Omental fat pad (tissue), 3 donors: ENCODE measurements at regions not wholly inside any gene's neighbourhood (a gene's known extent, or its start where the extent isn't known, plus 50 kb on each side); places are given as distances from the start of the nearest gene placed in this dataset.

Experiments used
- ATAC-seq: fragments of 150-250 bp; one replicate; pipeline ENCODE4 v1.9.1; 2016; ENCODE audit warnings: mild to moderate bottlenecking, moderate library complexity; ENCODE audit not compliant: low FRiP score
- DNase-seq: peaks from one replicate; pipeline ENCODE4 v3.0.0-alpha.2; 2019; ENCODE audit warnings: low spot score
- TF ChIP-seq, protein P1 (sequence below), 3 donors: fragments of 450-650 bp; IDR thresholded peaks; one replicate each; pipeline ENCODE4 v1.5.1; 2016 to 2017; ENCODE audit warnings: antibody characterized with exemption in 3 of 3, mild to moderate bottlenecking in 3 of 3, moderate library complexity in 2 of 3

DNA sequence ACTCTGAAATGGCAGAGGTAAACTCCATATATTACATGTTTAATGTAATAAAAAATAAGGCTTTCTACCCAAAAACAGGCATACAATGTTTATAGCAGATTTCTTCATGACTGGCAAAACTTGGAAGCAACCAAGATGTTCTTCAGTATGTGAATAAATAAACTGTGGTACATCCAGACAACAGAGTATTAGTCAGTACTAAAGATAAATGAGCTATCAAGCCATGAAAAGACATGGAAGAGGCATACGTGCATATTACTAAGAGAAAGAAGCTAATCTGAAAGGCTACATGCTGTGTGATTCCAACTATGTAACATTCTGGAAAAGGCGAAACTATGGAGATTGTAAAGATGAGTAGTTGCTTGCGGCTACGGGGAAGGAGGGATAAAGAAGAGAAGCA lies 97.4 kb downstream of the OSR1 start:
- TF ChIP-seq, protein P1, sequence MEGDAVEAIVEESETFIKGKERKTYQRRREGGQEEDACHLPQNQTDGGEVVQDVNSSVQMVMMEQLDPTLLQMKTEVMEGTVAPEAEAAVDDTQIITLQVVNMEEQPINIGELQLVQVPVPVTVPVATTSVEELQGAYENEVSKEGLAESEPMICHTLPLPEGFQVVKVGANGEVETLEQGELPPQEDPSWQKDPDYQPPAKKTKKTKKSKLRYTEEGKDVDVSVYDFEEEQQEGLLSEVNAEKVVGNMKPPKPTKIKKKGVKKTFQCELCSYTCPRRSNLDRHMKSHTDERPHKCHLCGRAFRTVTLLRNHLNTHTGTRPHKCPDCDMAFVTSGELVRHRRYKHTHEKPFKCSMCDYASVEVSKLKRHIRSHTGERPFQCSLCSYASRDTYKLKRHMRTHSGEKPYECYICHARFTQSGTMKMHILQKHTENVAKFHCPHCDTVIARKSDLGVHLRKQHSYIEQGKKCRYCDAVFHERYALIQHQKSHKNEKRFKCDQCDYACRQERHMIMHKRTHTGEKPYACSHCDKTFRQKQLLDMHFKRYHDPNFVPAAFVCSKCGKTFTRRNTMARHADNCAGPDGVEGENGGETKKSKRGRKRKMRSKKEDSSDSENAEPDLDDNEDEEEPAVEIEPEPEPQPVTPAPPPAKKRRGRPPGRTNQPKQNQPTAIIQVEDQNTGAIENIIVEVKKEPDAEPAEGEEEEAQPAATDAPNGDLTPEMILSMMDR (IDR thresholded peaks at IDR 0.05) = no peak
- ATAC-seq (no peak), DNase-seq (no peak)

DNA sequence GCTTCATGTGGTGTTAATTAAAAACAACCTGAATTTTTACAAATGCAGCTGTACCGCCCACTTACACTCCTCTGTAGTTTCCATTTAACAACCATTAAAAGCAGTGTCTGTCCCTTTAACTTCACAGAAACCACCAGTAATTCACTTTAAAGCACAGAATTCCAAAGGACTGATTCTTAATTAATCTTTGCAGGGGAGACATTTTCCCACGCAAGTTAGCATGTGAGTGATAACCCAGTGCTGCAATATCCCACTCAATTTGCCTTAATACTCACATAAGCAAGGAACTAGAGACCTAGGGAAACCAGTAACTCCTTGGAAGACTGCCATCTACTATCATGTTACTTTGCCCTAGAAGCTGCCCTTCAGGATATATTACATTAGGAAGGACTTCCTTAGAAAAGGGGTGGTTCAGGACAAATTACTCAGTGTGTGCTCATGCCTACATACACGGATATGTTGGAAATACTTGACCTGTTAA lies 102.3 kb downstream of the OSR1 start:
- DNase-seq (no peak), ATAC-seq (peak; percentile 92)
- TF ChIP-seq, protein P1 (IDR thresholded peaks at IDR 0.05) = no peak

DNA sequence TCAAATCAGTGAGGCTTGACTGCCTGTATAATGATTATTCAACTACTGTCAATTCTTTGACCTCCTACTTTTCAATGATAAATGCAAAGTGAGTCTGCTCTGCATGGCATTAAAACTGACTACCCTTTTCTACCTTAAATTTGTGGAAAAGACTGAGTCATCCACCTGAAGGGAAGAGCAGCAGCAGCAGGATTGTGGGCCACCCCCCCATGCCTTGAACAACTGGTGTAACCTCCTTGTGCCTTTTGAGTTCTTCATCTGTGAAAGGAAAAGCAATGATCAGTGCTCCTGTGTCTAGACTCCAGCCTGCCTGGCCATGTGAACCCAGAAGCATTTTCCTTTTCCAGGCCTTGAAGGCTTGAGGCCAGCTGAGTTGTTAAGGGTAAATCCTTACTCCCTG lies 102.9 kb downstream of the OSR1 start:
- no peak for DNase-seq
- no peak for ATAC-seq
- TF ChIP-seq, protein P1 (IDR thresholded peaks at IDR 0.05) = no peak

DNA sequence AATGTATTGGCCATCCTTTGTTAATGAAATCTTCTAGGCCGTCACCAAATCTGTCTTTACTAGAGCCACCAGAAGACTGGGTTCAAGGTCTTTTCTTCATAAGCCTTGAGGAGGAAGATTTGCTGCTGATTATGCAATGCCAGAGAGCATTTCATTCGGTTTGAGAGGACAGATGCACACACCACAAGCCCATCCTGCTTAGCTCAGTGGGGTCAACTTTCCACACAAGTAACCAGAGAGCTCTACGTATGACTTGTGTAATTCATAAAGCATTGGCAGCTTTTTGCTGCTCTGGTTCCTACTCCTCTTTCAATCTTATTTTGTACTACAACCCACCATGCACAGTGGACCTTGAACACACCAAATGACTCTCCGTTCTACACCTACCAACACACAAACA lies 106.9 kb downstream of the OSR1 start:
- TF ChIP-seq, protein P1 (IDR thresholded peaks at IDR 0.05) = no peak

DNA sequence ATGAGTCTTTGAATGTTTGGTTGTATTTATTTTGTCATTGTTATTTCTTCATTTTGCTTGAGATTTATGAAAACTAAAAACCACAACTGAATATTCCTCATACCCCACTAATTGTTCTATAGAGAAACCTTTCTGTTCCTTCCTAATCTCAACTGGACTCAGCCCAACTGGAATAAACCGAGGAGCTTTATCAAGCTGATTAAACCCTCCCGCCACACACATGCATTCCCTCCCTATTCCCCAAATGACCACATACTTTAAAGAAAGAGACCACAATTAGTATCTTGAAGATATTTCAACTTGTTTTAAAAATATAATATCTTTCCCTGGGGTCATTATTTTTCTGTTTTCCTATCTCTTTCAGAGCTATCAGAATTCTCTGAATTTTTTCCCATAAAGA lies 107.5 kb downstream of the OSR1 start:
- TF ChIP-seq, protein P1 (IDR thresholded peaks at IDR 0.05) = no peak
- DNase-seq = no peak
- no peak for ATAC-seq

More for the DNA sequence above, 106.9 kb downstream of the OSR1 start:
- ATAC-seq (no peak), DNase-seq (no peak)

DNA sequence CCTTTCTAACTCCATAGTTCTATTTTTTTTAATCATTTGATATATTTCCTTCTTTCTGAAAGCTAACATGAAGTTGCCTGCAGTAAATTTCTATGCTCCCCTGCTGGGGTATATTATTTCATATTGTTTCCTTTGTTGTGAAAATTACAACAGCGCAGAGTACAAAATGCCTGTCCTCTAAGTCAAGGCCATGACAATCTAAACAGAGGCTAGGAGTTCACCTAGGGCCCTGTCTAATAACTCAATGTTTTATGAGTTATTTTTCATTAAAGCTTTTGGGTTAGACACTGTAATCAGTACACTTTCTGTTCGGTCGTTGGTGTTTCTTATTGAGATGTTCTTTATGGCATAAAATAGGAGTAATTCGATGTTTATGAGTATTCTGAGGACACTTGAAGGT lies 111.2 kb downstream of the OSR1 start:
- TF ChIP-seq, protein P1 (IDR thresholded peaks at IDR 0.05) = no peak
- no peak for ATAC-seq

DNA sequence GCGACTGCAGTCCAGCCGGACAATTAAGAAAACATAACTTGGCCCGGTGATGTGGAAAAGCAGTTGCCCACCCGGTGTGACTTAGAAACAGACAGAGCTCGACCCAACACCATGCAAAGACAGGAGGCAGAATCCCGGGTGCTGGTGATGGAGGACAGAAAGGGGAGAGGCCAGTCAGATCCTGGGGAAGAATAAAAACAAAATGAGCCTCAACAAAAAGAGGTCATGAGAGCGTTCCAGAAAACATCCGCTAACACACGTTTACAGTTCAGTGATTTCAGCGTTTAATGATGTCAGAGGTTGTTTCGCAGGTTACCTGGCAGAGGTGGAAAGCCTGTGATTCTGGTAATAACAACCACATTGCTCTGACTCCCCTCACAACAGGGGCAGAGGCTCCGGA lies 111.9 kb downstream of the OSR1 start:
- TF ChIP-seq, protein P1 (IDR thresholded peaks at IDR 0.05) = no peak
- DNase-seq = no peak
- ATAC-seq = no peak

More for the DNA sequence above, 111.2 kb downstream of the OSR1 start:
- DNase-seq = no peak
